ENCODE measurements at regions not wholly inside any gene's neighbourhood (a gene's known extent, or its start where the extent isn't known, plus 50 kb on each side); places are given as distances from the start of the nearest gene placed in this dataset.

- no peaks in the 10 kb centered on the region for H3K36me3 Mint-ChIP-seq
- intact Hi-C loops (cut with micrococcal nuclease) = no loop called here
- ChIA-PET POLR2A (no interaction called here), CTCF (no interaction called here)
- no peaks in the 10 kb centered on the region for H3K4me1 Mint-ChIP-seq (ENCODE audit: low read depth)
- no peak overlapping the region for H3K27ac Mint-ChIP-seq
- H3K4me3 Mint-ChIP-seq = no peak overlapping the region
- H3K9me3 Mint-ChIP-seq = peaks cover 13% of the 10 kb centered on the region
- no peaks in the 10 kb centered on the region for H3K27me3 Mint-ChIP-seq
- no peak for DNase-seq
Observed at GRCh38 chr3:189058071-189058470, 113.7 kb upstream of the TPRG1 start.

- intact Hi-C loops (cut with micrococcal nuclease) = no loop called here
- Mint-ChIP-seq H3K9me3 (peaks cover 8% of the 10 kb centered on the region), H3K27ac (no peak overlapping the region), H3K27me3 (no peaks in the 10 kb centered on the region), H3K4me1 (ENCODE audit: low read depth) (peaks cover 8% of the 10 kb centered on the region), H3K36me3 (no peaks in the 10 kb centered on the region), H3K4me3 (no peak overlapping the region)
- POLR2A ChIA-PET = interaction anchor here (1.2 kb wide), 1 partner anchor 71 kb away, joined by 3 read pairs; no protein-coding TSS in a partner anchor
- CTCF ChIA-PET = interaction anchor here (0.6 to 1.7 kb wide), 4 partner anchors 29 to 326 kb away, joined by 3 to 13 read pairs (median 3); no protein-coding TSS in a partner anchor
- DNase-seq = no peak
Observed at GRCh38 chr3:189070965-189071364, 100.8 kb upstream of the TPRG1 start.

GRCh38 chr3:189071446-189071845, 100.3 kb upstream of the TPRG1 start:
- intact Hi-C loops (cut with micrococcal nuclease) = no loop called here
- Mint-ChIP-seq H3K27ac (no peak overlapping the region), H3K9me3 (peaks cover 8% of the 10 kb centered on the region), H3K27me3 (no peaks in the 10 kb centered on the region), H3K4me3 (no peak overlapping the region), H3K4me1 (ENCODE audit: low read depth) (peaks cover 8% of the 10 kb centered on the region), H3K36me3 (no peaks in the 10 kb centered on the region)
- no peak for DNase-seq
- ChIA-PET POLR2A (interaction anchor here (1.2 kb wide), 1 partner anchor 71 kb away, joined by 3 read pairs; no protein-coding TSS in a partner anchor), CTCF (interaction anchor here (0.6 to 1.7 kb wide), 6 partner anchors 9 to 327 kb away, joined by 3 to 13 read pairs (median 3); no protein-coding TSS in a partner anchor)

- no peak overlapping the region for H3K4me3 Mint-ChIP-seq
- intact Hi-C loops (cut with micrococcal nuclease) = no loop called here
- no peak for DNase-seq
- no peaks in the 10 kb centered on the region for H3K27me3 Mint-ChIP-seq
- H3K27ac Mint-ChIP-seq = no peak overlapping the region
- POLR2A ChIA-PET = no interaction called here
- no peaks in the 10 kb centered on the region for H3K9me3 Mint-ChIP-seq
- CTCF ChIA-PET = interaction anchor here (1.0 kb wide), 1 partner anchor 21 kb away, joined by 4 read pairs; no protein-coding TSS in a partner anchor
- no peaks in the 10 kb centered on the region for H3K36me3 Mint-ChIP-seq
- peaks cover 6% of the 10 kb centered on the region for H3K4me1 Mint-ChIP-seq (ENCODE audit: low read depth)
Observed at GRCh38 chr3:189076449-189076848, 95.3 kb upstream of the TPRG1 start.

- ChIA-PET CTCF (no interaction called here), POLR2A (no interaction called here)
- Mint-ChIP-seq H3K27ac (no peak overlapping the region), H3K9me3 (no peaks in the 10 kb centered on the region), H3K4me3 (no peak overlapping the region), H3K4me1 (ENCODE audit: low read depth) (no peaks in the 10 kb centered on the region), H3K27me3 (no peaks in the 10 kb centered on the region), H3K36me3 (no peaks in the 10 kb centered on the region)
- DNase-seq = no peak
- intact Hi-C loops (cut with micrococcal nuclease) = no loop called here
Observed at GRCh38 chr3:189080745-189081144, 91.0 kb upstream of the TPRG1 start.

- Mint-ChIP-seq H3K4me3 (no peak overlapping the region), H3K4me1 (ENCODE audit: low read depth) (no peaks in the 10 kb centered on the region), H3K27ac (no peak overlapping the region), H3K27me3 (no peaks in the 10 kb centered on the region), H3K36me3 (peaks cover 2% of the 10 kb centered on the region), H3K9me3 (peaks cover 6% of the 10 kb centered on the region)
- DNase-seq = no peak
- POLR2A ChIA-PET = no interaction called here
- CTCF ChIA-PET = no interaction called here
- intact Hi-C loops (cut with micrococcal nuclease) = no loop called here
Observed at GRCh38 chr3:189082666-189083427, 88.9 kb upstream of the TPRG1 start.

- intact Hi-C loops (cut with micrococcal nuclease) = no loop called here
- H3K27ac Mint-ChIP-seq = no peak overlapping the region
- H3K4me1 Mint-ChIP-seq (ENCODE audit: low read depth) = no peaks in the 10 kb centered on the region
- no peak for DNase-seq
- CTCF ChIA-PET = no interaction called here
- H3K4me3 Mint-ChIP-seq = no peak overlapping the region
- H3K27me3 Mint-ChIP-seq = no peaks in the 10 kb centered on the region
- H3K9me3 Mint-ChIP-seq = peaks cover 6% of the 10 kb centered on the region
- peaks cover 2% of the 10 kb centered on the region for H3K36me3 Mint-ChIP-seq
- POLR2A ChIA-PET = no interaction called here
Observed at GRCh38 chr3:189084620-189085019, 87.2 kb upstream of the TPRG1 start.

- Mint-ChIP-seq H3K9me3 (peaks cover 3% of the 10 kb centered on the region), H3K27me3 (no peaks in the 10 kb centered on the region), H3K27ac (no peak overlapping the region), H3K4me1 (ENCODE audit: low read depth) (no peaks in the 10 kb centered on the region), H3K4me3 (no peak overlapping the region), H3K36me3 (peaks cover 2% of the 10 kb centered on the region)
- POLR2A ChIA-PET = no interaction called here
- no peak for DNase-seq
- intact Hi-C loops (cut with micrococcal nuclease) = no loop called here
- CTCF ChIA-PET = no interaction called here
Observed at GRCh38 chr3:189092547-189092946, 79.2 kb upstream of the TPRG1 start.

- intact Hi-C loops (cut with micrococcal nuclease) = no loop called here
- H3K27me3 Mint-ChIP-seq = no peaks in the 10 kb centered on the region
- H3K27ac Mint-ChIP-seq = no peak overlapping the region
- no peaks in the 10 kb centered on the region for H3K36me3 Mint-ChIP-seq
- ChIA-PET POLR2A (no interaction called here), CTCF (no interaction called here)
- no peaks in the 10 kb centered on the region for H3K9me3 Mint-ChIP-seq
- no peaks in the 10 kb centered on the region for H3K4me1 Mint-ChIP-seq (ENCODE audit: low read depth)
- DNase-seq = no peak
- no peak overlapping the region for H3K4me3 Mint-ChIP-seq
Observed at GRCh38 chr3:189094539-189094938, 77.2 kb upstream of the TPRG1 start.

- ChIA-PET CTCF (no interaction called here), POLR2A (no interaction called here)
- H3K27me3 Mint-ChIP-seq = no peaks in the 10 kb centered on the region
- intact Hi-C loops (cut with micrococcal nuclease) = no loop called here
- no peak for DNase-seq
- no peaks in the 10 kb centered on the region for H3K9me3 Mint-ChIP-seq
- H3K4me1 Mint-ChIP-seq (ENCODE audit: low read depth) = no peaks in the 10 kb centered on the region
- no peaks in the 10 kb centered on the region for H3K36me3 Mint-ChIP-seq
- H3K4me3 Mint-ChIP-seq = no peak overlapping the region
- H3K27ac Mint-ChIP-seq = no peak overlapping the region
Observed at GRCh38 chr3:189096092-189096491, 75.7 kb upstream of the TPRG1 start.

GRCh38 chr3:189099031-189099471, 72.7 kb upstream of the TPRG1 start:
- ChIA-PET CTCF (no interaction called here), POLR2A (no interaction called here)
- Mint-ChIP-seq H3K4me1 (ENCODE audit: low read depth) (no peaks in the 10 kb centered on the region), H3K27me3 (no peaks in the 10 kb centered on the region), H3K4me3 (no peak overlapping the region), H3K36me3 (no peaks in the 10 kb centered on the region), H3K9me3 (no peaks in the 10 kb centered on the region), H3K27ac (no peak overlapping the region)
- intact Hi-C loops (cut with micrococcal nuclease) = no loop called here
- DNase-seq = no peak

- no peak overlapping the region for H3K27ac Mint-ChIP-seq
- H3K9me3 Mint-ChIP-seq = no peaks in the 10 kb centered on the region
- CTCF ChIA-PET = interaction anchor here (1.1 kb wide), 1 partner anchor 57 kb away, joined by 3 read pairs; no protein-coding TSS in a partner anchor
- no peaks in the 10 kb centered on the region for H3K27me3 Mint-ChIP-seq
- no peaks in the 10 kb centered on the region for H3K4me1 Mint-ChIP-seq (ENCODE audit: low read depth)
- H3K4me3 Mint-ChIP-seq = no peak overlapping the region
- no peak for DNase-seq
- POLR2A ChIA-PET = no interaction called here
- H3K36me3 Mint-ChIP-seq = no peaks in the 10 kb centered on the region
- intact Hi-C loops (cut with micrococcal nuclease) = no loop called here
Observed at GRCh38 chr3:189099505-189100290, 72.1 kb upstream of the TPRG1 start.
